Esophagus squamous epithelium (tissue), 4 donors: ENCODE measurements at regions not wholly inside any gene's neighbourhood (a gene's known extent, or its start where the extent isn't known, plus 50 kb on each side); places are given as distances from the start of the nearest gene placed in this dataset.

Source experiments
- CTCF ChIP-seq, 6 experiments: fragments of 450-650 bp in 4 of 6; fragments of 200-600 bp in 2 of 6; sonication (generic) in 2 of 6; IDR thresholded peaks; one replicate each; pipeline ENCODE4 v1.5.1; 2016 to 2019; ENCODE audit warnings: antibody characterized with exemption in 6 of 6, mild to moderate bottlenecking in 4 of 6, moderate library complexity in 4 of 6
- POLR2A ChIP-seq, 4 donors: fragments of 450-650 bp; IDR thresholded peaks; one replicate each; pipeline ENCODE4 v1.6.1; 2017; ENCODE audit warnings: antibody characterized with exemption in 4 of 4, mild to moderate bottlenecking in 4 of 4, moderate library complexity in 3 of 4

- no peak for TF ChIP-seq CTCF (IDR thresholded peaks at IDR 0.05)
- TF ChIP-seq POLR2A (IDR thresholded peaks at IDR 0.05): no peak
These were observed 138.2 kb upstream of the FST start for GRCh38 chr5:53342236-53342635.
